ENCODE measurements at regions not wholly inside any gene's neighbourhood (a gene's known extent, or its start where the extent isn't known, plus 50 kb on each side); places are given as distances from the start of the nearest gene placed in this dataset.

DNA sequence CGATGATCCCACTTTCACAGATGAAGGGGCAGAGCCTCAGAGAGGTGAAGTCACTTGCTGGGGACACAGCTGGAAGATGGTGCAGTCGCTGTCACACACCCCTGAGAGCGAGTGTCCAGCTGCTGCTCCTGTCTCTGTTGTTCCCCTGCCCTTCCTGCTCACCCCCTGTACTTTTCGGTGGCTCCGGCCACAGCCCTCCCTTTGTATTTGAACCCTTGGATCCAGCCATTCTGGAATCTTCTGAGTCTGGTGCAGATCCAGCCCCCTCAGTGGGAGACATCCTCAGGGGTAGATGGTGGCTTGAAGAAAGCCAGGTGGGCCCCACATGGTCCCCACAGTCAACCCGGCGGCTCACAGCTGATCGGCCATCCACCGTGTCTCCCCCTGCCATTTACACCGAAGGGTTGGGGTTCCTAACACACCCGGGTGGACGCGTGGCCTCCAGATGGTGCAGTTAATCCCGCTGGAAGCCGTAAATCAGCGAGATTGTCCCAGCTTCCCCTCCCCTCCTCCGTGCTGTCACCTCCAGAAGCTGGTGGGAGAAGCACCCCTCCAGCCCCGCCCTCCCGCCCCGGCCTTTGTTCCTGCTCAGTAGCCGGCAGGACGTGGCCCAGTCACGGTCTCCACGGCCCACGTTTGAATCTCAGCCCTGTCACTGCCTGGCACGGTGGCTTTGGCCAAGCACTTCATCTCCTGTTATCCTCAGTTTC lies 204.8 kb downstream of the C9orf50 start:
- peaks cover 13% of the 10 kb centered on the region for H3K4me1 ChIP-seq (ENCODE audit: low read length)

GRCh38 chr9:129414993-129415941 lies 205.6 kb downstream of the C9orf50 start:
- TF ChIP-seq CTCF (IDR thresholded peaks at IDR 0.05; ENCODE audit: low read depth, low read length) (no peak), EZH2phosphoT487 (IDR thresholded peaks at IDR 0.05; ENCODE audit: low read depth) (no peak)
- no peak overlapping the region for H3K4me2 ChIP-seq (ENCODE audit: low read length)
- no peak overlapping the region for H3K4me3 ChIP-seq (ENCODE audit: low read length)
- H3K36me3 ChIP-seq (replicated peaks; ENCODE audit: low read depth, low read length) = no peaks in the 10 kb centered on the region
- H3K4me1 ChIP-seq (ENCODE audit: low read length) = peaks cover 13% of the 10 kb centered on the region
- H3K79me2 ChIP-seq (ENCODE audit: low read length) = no peaks in the 10 kb centered on the region
- no peaks in the 10 kb centered on the region for H3K27me3 ChIP-seq (ENCODE audit: low read depth, low read length)
- no peaks in the 10 kb centered on the region for H4K20me1 ChIP-seq (ENCODE audit: insufficient read depth, low read length)
- H3K9ac ChIP-seq (ENCODE audit: low read length) = no peak overlapping the region
- no peaks in the 10 kb centered on the region for H3K9me3 ChIP-seq (ENCODE audit: insufficient read depth, low read length)
- no peak overlapping the region for H3K27ac ChIP-seq (ENCODE audit: low read length)
- no peak overlapping the region for H2AFZ ChIP-seq (ENCODE audit: low read depth, low read length)

More for the DNA sequence above, 204.8 kb downstream of the C9orf50 start:
- Histone ChIP-seq H3K36me3 (replicated peaks; ENCODE audit: low read depth, low read length) (no peaks in the 10 kb centered on the region), H3K9me3 (ENCODE audit: insufficient read depth, low read length) (no peaks in the 10 kb centered on the region), H2AFZ (ENCODE audit: low read depth, low read length) (no peak overlapping the region), H3K4me2 (ENCODE audit: low read length) (no peak overlapping the region), H4K20me1 (ENCODE audit: insufficient read depth, low read length) (no peaks in the 10 kb centered on the region), H3K27me3 (ENCODE audit: low read depth, low read length) (no peaks in the 10 kb centered on the region), H3K27ac (ENCODE audit: low read length) (no peak overlapping the region), H3K4me3 (ENCODE audit: low read length) (no peak overlapping the region), H3K79me2 (ENCODE audit: low read length) (no peaks in the 10 kb centered on the region), H3K9ac (ENCODE audit: low read length) (no peak overlapping the region)
- TF ChIP-seq EZH2phosphoT487 (IDR thresholded peaks at IDR 0.05; ENCODE audit: low read depth) (no peak), CTCF (IDR thresholded peaks at IDR 0.05; ENCODE audit: low read depth, low read length) (no peak)

DNA sequence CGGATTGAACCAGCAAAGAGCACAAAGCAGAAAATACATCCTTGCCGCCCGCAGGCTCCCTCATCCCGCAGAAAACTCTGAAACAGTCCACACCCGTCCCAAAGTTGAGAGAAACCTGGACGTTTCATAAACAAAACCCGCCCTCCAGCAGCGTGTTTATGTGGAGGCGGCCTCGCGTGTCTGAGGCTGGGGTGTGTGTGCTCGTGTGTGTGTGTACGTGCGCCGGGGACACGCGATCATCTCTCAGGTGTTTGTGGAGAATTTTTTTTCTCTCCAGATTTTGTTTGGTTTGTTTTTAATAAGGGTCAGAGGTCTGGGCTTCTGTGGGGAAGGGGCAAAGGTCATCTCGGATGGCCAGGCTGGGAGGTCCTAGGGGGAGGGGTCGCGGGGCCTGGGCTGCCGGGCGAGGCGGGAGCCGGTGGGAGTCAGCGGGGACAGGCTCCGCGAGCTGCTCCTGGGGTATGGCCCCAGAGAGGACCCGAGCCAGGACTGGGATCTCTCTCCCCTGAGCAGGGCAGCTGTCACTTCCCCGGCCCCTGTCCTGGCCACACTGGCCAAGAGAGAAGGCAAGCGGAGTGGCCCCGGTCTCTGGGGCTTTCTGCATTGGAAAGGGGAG lies 206.4 kb downstream of the C9orf50 start:
- TF ChIP-seq CTCF (IDR thresholded peaks at IDR 0.05; ENCODE audit: low read depth, low read length) = no peak
- TF ChIP-seq EZH2phosphoT487 (IDR thresholded peaks at IDR 0.05; ENCODE audit: low read depth) = no peak
- no peaks in the 10 kb centered on the region for H4K20me1 ChIP-seq (ENCODE audit: insufficient read depth, low read length)
- 0 out of 2 replicates have a peak overlapping the region, but pooled peaks have one; percentile 61 for H3K27ac ChIP-seq (ENCODE audit: low read length)
- no peaks in the 10 kb centered on the region for H3K36me3 ChIP-seq (replicated peaks; ENCODE audit: low read depth, low read length)
- H3K4me2 ChIP-seq (ENCODE audit: low read length) = peak overlapping the region; percentile 100
- H3K9ac ChIP-seq (ENCODE audit: low read length) = peak overlapping the region; percentile 98
- no peaks in the 10 kb centered on the region for H3K79me2 ChIP-seq (ENCODE audit: low read length)
- no peaks in the 10 kb centered on the region for H3K9me3 ChIP-seq (ENCODE audit: insufficient read depth, low read length)
- no peak overlapping the region for H2AFZ ChIP-seq (ENCODE audit: low read depth, low read length)
- H3K27me3 ChIP-seq (ENCODE audit: low read depth, low read length) = no peaks in the 10 kb centered on the region
- H3K4me3 ChIP-seq (ENCODE audit: low read length) = peak overlapping the region; percentile 89
- H3K4me1 ChIP-seq (ENCODE audit: low read length) = peaks cover 13% of the 10 kb centered on the region
